H1 (cell line): ENCODE measurements at regions not wholly inside any gene's neighbourhood (a gene's known extent, or its start where the extent isn't known, plus 50 kb on each side); places are given as distances from the start of the nearest gene placed in this dataset.

ENCODE experiments used
- CTCF ChIA-PET: fragments of 300-600 bp; sonication (Branson Sonifier 250); formaldehyde crosslinking; loops from one replicate; lab custom pipeline; 2021; ENCODE audit not compliant: partially characterized antibody; lab: Charles Lee
- POLR2A ChIA-PET: fragments of 300-600 bp; sonication (Branson Sonifier 250); formaldehyde crosslinking; loops from one replicate; lab custom pipeline; 2021; ENCODE audit warnings: inconsistent platforms; ENCODE audit not compliant: partially characterized antibody; lab: Charles Lee
- DNase-seq, 2 experiments: peaks; one replicate each; pipeline versions ENCODE4 v3.0.0 to v3.0.0-alpha.2; 2010 to 2022; ENCODE audit warnings: low spot score in 2 of 2, low read depth in 1 of 2, mixed read lengths in 1 of 2
- FAIRE-seq: peaks from 2 replicates; lab custom pipeline; 2011; peaks lifted over from hg19 to GRCh38; lab: Jason Lieb, UNC
- H2AFZ ChIP-seq: 2 replicates; pipeline ENCODE4 v1.8.1; 2012; ENCODE audit warnings: low read length, inconsistent platforms
- H2AK5ac ChIP-seq: 2 replicates; pipeline ENCODE4 v1.6.1; 2013; ENCODE audit warnings: low read depth, low read length
- H2BK120ac ChIP-seq: replicated peaks from 2 replicates; pipeline ENCODE3; 2013; ENCODE audit warnings: low read depth, low read length, inconsistent platforms
- H2BK12ac ChIP-seq: 2 replicates; pipeline ENCODE4 v1.6.1; 2013; ENCODE audit warnings: low read depth, low read length
- H2BK15ac ChIP-seq: 2 replicates; pipeline ENCODE4 v1.6.1; 2013; ENCODE audit warnings: low read length
- H2BK20ac ChIP-seq: 2 replicates; pipeline ENCODE4 v1.6.1; 2013; ENCODE audit warnings: low read length
- H2BK5ac ChIP-seq: 2 replicates; pipeline ENCODE4 v1.6.1; 2013; ENCODE audit warnings: low read depth, low read length
- H3K14ac ChIP-seq: 2 replicates; pipeline ENCODE4 v1.6.1; 2013; ENCODE audit warnings: inconsistent platforms; ENCODE audit not compliant: insufficient read length
- H3K18ac ChIP-seq: 2 replicates; pipeline ENCODE4 v1.6.1; 2013; ENCODE audit warnings: low read length; ENCODE audit errors: extremely low read depth
- H3K23ac ChIP-seq: 2 replicates; pipeline ENCODE4 v1.6.1; 2013; ENCODE audit warnings: inconsistent platforms; ENCODE audit not compliant: insufficient read length
- H3K23me2 ChIP-seq: 2 replicates; pipeline ENCODE4 v1.6.1; 2013; ENCODE audit warnings: low read depth, low read length
- H3K27ac ChIP-seq: 2 replicates; pipeline ENCODE4 v1.6.1; 2011; ENCODE audit warnings: low read depth, low read length, inconsistent platforms
- H3K27me3 ChIP-seq, 4 experiments: replicated peaks in 1 of 4; 1 replicate in 1 of 4; 2 replicates in 3 of 4; pipeline versions ENCODE4 v1.6.1 to v1.8.1; 2011 to 2013; ENCODE audit warnings: low read length in 3 of 4, mild to moderate bottlenecking in 3 of 4, inconsistent platforms in 2 of 4, mixed read lengths in 2 of 4, moderate library complexity in 1 of 4; ENCODE audit not compliant: control insufficient read depth in 3 of 4, insufficient read depth in 3 of 4; ENCODE audit errors: extremely low read depth in 1 of 4
- H3K36me3 ChIP-seq, 4 experiments: 2 replicates each; pipeline versions ENCODE4 v1.6.1 to v1.8.1; 2011 to 2013; ENCODE audit warnings: mild to moderate bottlenecking in 4 of 4, low read length in 3 of 4, moderate library complexity in 2 of 4, control low read depth in 1 of 4, inconsistent platforms in 1 of 4; ENCODE audit not compliant: insufficient read depth in 4 of 4, control insufficient read depth in 2 of 4
- H3K4ac ChIP-seq: replicated peaks from 2 replicates; pipeline ENCODE3; 2013; ENCODE audit warnings: low read length, low read depth, mixed read lengths, inconsistent platforms; ENCODE audit not compliant: insufficient read length
- H3K4me1 ChIP-seq, 4 experiments: replicated peaks in 1 of 4; 1 replicate in 1 of 4; 2 replicates in 3 of 4; pipeline versions ENCODE4 v1.6.1 to v1.8.1; 2011 to 2013; ENCODE audit warnings: low read length in 3 of 4, inconsistent platforms in 2 of 4, mixed read lengths in 1 of 4; ENCODE audit not compliant: insufficient read depth in 4 of 4, control insufficient read depth in 3 of 4
- H3K4me2 ChIP-seq, 2 experiments: 2 replicates each; pipeline versions ENCODE4 v1.6.1 to v1.8.1; 2011 to 2013; ENCODE audit warnings: low read depth in 2 of 2, low read length in 2 of 2, control low read depth in 1 of 2, inconsistent platforms in 1 of 2, mild to moderate bottlenecking in 1 of 2; ENCODE audit not compliant: insufficient read depth in 1 of 2
- H3K4me3 ChIP-seq, 4 experiments: fragments of 200-600, 300-600 bp in 1 of 4; sonication (generic), shearing (Covaris generic), sonication (Bioruptor Twin) in 1 of 4; 2 replicates each; pipeline versions ENCODE4 v1.5.1 to v1.8.1; 2011 to 2016; ENCODE audit warnings: low read length in 4 of 4, low read depth in 3 of 4, control low read depth in 2 of 4, inconsistent platforms in 2 of 4, mild to moderate bottlenecking in 2 of 4, mixed read lengths in 1 of 4, moderate library complexity in 1 of 4; ENCODE audit not compliant: insufficient read depth in 2 of 4; ENCODE audit errors: extremely low read depth in 1 of 4
- H3K56ac ChIP-seq: replicated peaks from 2 replicates; pipeline ENCODE3; 2013; ENCODE audit warnings: low read depth, mild to moderate bottlenecking, mixed read lengths, low read length, inconsistent platforms; ENCODE audit not compliant: insufficient read length
- H3K79me1 ChIP-seq: 2 replicates; pipeline ENCODE4 v1.6.1; 2013; ENCODE audit warnings: low read depth, low read length, control low read depth
- H3K79me2 ChIP-seq, 2 experiments: 2 replicates each; pipeline versions ENCODE4 v1.6.1 to v1.8.1; 2012 to 2013; ENCODE audit warnings: low read length in 2 of 2, mild to moderate bottlenecking in 2 of 2, inconsistent platforms in 1 of 2; ENCODE audit not compliant: insufficient read depth in 2 of 2, control insufficient read depth in 1 of 2
- H3K9ac ChIP-seq, 4 experiments: replicated peaks in 1 of 4; 1 replicate in 1 of 4; 2 replicates in 3 of 4; pipeline versions ENCODE4 v1.6.1 to v1.8.1; 2011 to 2013; ENCODE audit warnings: low read depth in 3 of 4, low read length in 3 of 4, control low read depth in 2 of 4, mild to moderate bottlenecking in 2 of 4, moderate library complexity in 2 of 4, inconsistent platforms in 1 of 4; ENCODE audit errors: extremely low read depth in 1 of 4
- H3K9me3 ChIP-seq, 2 experiments: 2 replicates each; pipeline versions ENCODE4 v1.6.1 to v1.8.1; 2012 to 2013; ENCODE audit warnings: mild to moderate bottlenecking in 2 of 2, moderate library complexity in 2 of 2, control low read depth in 1 of 2, inconsistent platforms in 1 of 2, low read depth in 1 of 2, low read length in 1 of 2, mixed read lengths in 1 of 2; ENCODE audit not compliant: insufficient read depth in 2 of 2
- H4K20me1 ChIP-seq, 2 experiments: replicated peaks in 1 of 2; 2 replicates each; pipeline versions ENCODE3 to v1.8.1; 2011 to 2013; ENCODE audit warnings: inconsistent platforms in 2 of 2, low read length in 2 of 2, mild to moderate bottlenecking in 1 of 2; ENCODE audit not compliant: insufficient read depth in 2 of 2, control insufficient read depth in 1 of 2
- H4K5ac ChIP-seq: 2 replicates; pipeline ENCODE4 v1.6.1; 2013; ENCODE audit warnings: low read length, low read depth, mixed read lengths, inconsistent platforms; ENCODE audit not compliant: insufficient read length
- H4K8ac ChIP-seq: 2 replicates; pipeline ENCODE4 v1.8.0; 2013; ENCODE audit warnings: mild to moderate bottlenecking, moderate library complexity, low read length, inconsistent platforms; ENCODE audit not compliant: insufficient read depth; ENCODE audit errors: extremely low read depth
- H4K91ac ChIP-seq: replicated peaks from 2 replicates; pipeline ENCODE3; 2013; ENCODE audit warnings: low read length, mixed read lengths, inconsistent platforms; ENCODE audit not compliant: insufficient read length
- CHD2 ChIP-seq: IDR thresholded peaks from 2 replicates; pipeline ENCODE4 v1.6.1; 2012; ENCODE audit warnings: low read length, improper control_type of control experiment
- CREB1 ChIP-seq: IDR thresholded peaks from 2 replicates; pipeline ENCODE4 v1.6.1; 2012; ENCODE audit warnings: inconsistent platforms
- KDM5A ChIP-seq: fragments of 200-600 bp; IDR thresholded peaks from 2 replicates; pipeline ENCODE4 v1.7.1; 2012; ENCODE audit warnings: mild to moderate bottlenecking, low read length, inconsistent platforms, mixed read lengths
- PHF8 ChIP-seq: fragments of 200-600 bp; sonication (generic); conservative IDR thresholded peaks from 2 replicates; pipeline ENCODE4 v1.7.1; 2012; ENCODE audit warnings: low read depth, mild to moderate bottlenecking, inconsistent platforms, low read length, moderate library complexity
- POLR2AphosphoS5 ChIP-seq: IDR thresholded peaks from 2 replicates; pipeline ENCODE4 v1.6.1; 2011; ENCODE audit warnings: low read depth, low read length
- SP2 ChIP-seq: IDR thresholded peaks from 2 replicates; pipeline ENCODE4 v1.6.1; 2012; ENCODE audit warnings: mild to moderate bottlenecking, low read length, inconsistent platforms
- SP4 ChIP-seq: IDR thresholded peaks from 2 replicates; pipeline ENCODE4 v1.6.1; 2012; ENCODE audit warnings: low read length, inconsistent platforms
- TAF1 ChIP-seq: IDR thresholded peaks from 2 replicates; pipeline ENCODE4 v1.6.1; 2011; ENCODE audit warnings: mild to moderate bottlenecking, low read depth, low read length
- WGBS, 2 experiments: shearing (Covaris generic) in 1 of 2; methylation state at CpG; one replicate each; pipeline versions ENCODE4 v1.1.6 to v1.1.7; 2013 to 2015; ENCODE audit warnings: low lambda C conversion rate in 2 of 2, mixed read lengths in 2 of 2, inconsistent platforms in 1 of 2, low coverage in 1 of 2, missing lambda C conversion rate in 1 of 2; ENCODE audit not compliant: insufficient replicate concordance in 2 of 2, insufficient coverage in 1 of 2, insufficient read length in 1 of 2; ENCODE audit errors: extremely low coverage in 1 of 2, missing lambda C conversion rate in 1 of 2; 5-methylcytosine and 5-hydroxymethylcytosine counted together
- TF ChIP-seq, protein P1 (sequence below): IDR thresholded peaks from 2 replicates; pipeline ENCODE4 v1.6.1; 2011; ENCODE audit warnings: low read depth, mild to moderate bottlenecking, low read length; ENCODE audit not compliant: insufficient read depth

DNA sequence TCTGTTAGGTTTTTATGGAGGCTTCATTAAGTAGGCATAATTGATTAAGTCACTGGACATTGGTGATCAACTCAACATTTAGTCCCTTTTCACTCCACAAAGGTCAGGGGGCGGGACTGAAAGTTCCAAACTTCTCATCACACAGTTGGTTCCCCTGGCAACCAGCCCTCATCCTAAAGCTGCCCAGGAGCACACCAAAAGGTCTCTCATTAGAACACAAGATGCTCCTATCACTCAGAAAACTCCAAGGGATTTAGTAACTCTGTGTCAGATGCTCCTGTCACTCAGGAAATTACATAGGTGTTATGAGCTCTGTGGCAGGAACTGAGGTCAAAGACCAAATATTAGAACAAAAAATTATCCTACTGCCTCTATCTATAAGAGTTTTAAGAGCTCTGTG is 321.5 kb downstream of the OTOL1 start:
- FAIRE-seq: no peak

More for the DNA sequence above, 321.5 kb downstream of the OTOL1 start:
- no peak for TF ChIP-seq TAF1
- no peak for TF ChIP-seq CHD2
- no peak for TF ChIP-seq SP2
- TF ChIP-seq, protein P1, sequence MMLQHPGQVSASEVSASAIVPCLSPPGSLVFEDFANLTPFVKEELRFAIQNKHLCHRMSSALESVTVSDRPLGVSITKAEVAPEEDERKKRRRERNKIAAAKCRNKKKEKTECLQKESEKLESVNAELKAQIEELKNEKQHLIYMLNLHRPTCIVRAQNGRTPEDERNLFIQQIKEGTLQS: no peak
- TF ChIP-seq POLR2AphosphoS5: no peak
- no peak for TF ChIP-seq PHF8
- TF ChIP-seq CREB1: no peak
- no peak for TF ChIP-seq SP4
- no peak for TF ChIP-seq KDM5A
- TF ChIP-seq, all 59 proteins: peak for 0
- H3K4me3 ChIP-seq: no peak overlapping the region
- no peak overlapping the region for H3K18ac ChIP-seq
- no peak overlapping the region for H3K56ac ChIP-seq
- no peaks in the 10 kb centered on the region for H3K79me2 ChIP-seq
- H3K4me2 ChIP-seq: no peak overlapping the region
- no peaks in the 10 kb centered on the region for H3K36me3 ChIP-seq
- H2BK120ac ChIP-seq: no peak overlapping the region
- DNase-seq: no peak
- H2AK5ac ChIP-seq: no peak overlapping the region
- no peak overlapping the region for H2BK12ac ChIP-seq
- H2BK5ac ChIP-seq: no peak overlapping the region
- H4K8ac ChIP-seq: no peak overlapping the region
- H2BK20ac ChIP-seq: no peak overlapping the region
- no peaks in the 10 kb centered on the region for H3K23me2 ChIP-seq
- H3K79me1 ChIP-seq: no peaks in the 10 kb centered on the region
- POLR2A ChIA-PET: no interaction called here
- H4K20me1 ChIP-seq: no peaks in the 10 kb centered on the region
- CTCF ChIA-PET: interaction anchor here (0.8 kb wide), 1 partner anchor 52 kb away, joined by 3 read pairs; no protein-coding TSS in a partner anchor
- H2AFZ ChIP-seq: no peak overlapping the region
- no peak overlapping the region for H3K27ac ChIP-seq
- no peak overlapping the region for H4K5ac ChIP-seq
- no peak overlapping the region for H3K9ac ChIP-seq
- no peak overlapping the region for H2BK15ac ChIP-seq
- H3K23ac ChIP-seq: no peak overlapping the region
- H4K91ac ChIP-seq: no peak overlapping the region
- no peak overlapping the region for H3K14ac ChIP-seq
- 94% methylated on average over 1 of the region's 1 CpG; no CpG with 5 or more reads in 1 of the 2 experiments for WGBS, 2 experiments
- H3K9me3 ChIP-seq: no peaks in the 10 kb centered on the region
- H3K27me3 ChIP-seq: no peaks in the 10 kb centered on the region
- no peak overlapping the region for H3K4ac ChIP-seq
- H3K4me1 ChIP-seq: no peaks in the 10 kb centered on the region
